ENCODE measurements at regions not wholly inside any gene's neighbourhood (a gene's known extent, or its start where the extent isn't known, plus 50 kb on each side); places are given as distances from the start of the nearest gene placed in this dataset.
"Not testable (repeated sequence)": the region's sequence is repeated elsewhere in the genome, so short reads cannot be mapped to it uniquely, and the experiment has no call there.

DNA sequence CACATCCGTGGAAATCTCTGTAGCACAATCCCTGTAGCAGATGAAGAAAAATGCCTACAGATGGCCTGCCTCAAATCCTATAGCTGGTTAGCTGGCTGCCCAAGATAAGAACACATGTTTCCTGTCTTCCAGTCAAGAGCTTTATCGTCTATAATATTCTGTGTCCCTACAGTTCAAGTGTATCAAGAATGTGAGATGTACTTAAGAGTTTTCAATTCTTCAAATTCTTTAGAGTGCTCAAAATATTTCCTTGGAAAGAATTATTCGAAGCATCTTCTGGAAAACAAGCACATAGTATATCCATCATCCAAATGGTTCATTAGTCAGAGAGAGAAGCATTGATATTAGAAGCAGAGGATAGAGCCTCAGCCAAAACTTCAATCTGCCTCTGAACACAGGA lies 239.8 kb downstream of the COG6 start:
- DNase-seq = no peak

GRCh38 chr13:39897636-39898035 lies 242.2 kb downstream of the COG6 start:
- DNase-seq = no peak

DNA sequence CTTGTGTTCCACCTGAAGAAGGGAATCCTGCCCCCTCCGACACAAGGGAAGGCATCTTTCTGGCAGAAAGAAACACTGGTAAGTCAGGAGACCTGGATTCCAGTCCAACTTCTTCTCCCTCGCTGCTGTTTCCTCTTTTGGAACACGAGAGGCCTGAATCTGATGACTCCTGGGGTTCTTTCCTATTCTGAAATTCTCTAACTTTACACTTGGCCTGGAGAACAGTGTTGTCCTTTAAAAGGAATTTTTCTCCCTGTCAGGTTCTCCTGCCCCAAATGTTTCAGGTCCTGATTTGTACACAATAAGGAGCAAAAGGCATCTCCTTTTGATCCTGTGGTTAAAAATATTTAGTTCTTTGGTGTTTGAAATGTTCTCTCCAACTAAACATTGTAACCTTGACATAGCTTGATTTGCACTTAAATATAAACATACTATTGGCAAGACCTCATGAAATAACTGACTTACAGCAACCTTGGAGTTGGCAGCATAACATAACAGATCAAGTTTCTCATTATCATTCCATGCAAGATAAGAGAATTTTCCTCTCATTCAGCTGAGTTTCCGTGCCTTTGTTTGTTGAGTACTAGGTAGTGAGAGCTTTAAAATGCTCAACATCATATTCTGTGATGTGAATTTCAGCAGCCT lies 244.8 kb downstream of the COG6 start:
- no peak for DNase-seq

DNA sequence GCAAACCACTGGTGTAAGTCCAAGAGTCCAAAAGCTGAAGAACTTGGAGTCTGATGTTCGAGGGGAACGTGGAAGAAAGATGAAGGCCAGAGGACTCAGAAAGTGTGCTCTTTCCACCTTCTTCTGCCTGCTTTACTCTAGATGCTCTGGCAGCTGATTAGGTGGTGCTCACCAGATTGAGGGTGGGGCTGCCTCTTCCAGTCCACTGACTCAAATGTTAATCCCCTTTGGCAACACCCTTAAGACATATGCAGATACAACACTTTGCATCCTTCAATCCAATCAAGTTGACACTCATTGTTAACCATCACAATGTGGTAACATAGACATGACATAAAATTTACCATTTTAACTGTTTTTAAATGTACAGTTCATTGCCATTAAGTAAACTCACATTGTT lies 249.5 kb downstream of the COG6 start:
- DNase-seq = no peak

- no peak for DNase-seq
Measured at GRCh38 chr13:39909634-39910033, 254.2 kb downstream of the COG6 start.

DNA sequence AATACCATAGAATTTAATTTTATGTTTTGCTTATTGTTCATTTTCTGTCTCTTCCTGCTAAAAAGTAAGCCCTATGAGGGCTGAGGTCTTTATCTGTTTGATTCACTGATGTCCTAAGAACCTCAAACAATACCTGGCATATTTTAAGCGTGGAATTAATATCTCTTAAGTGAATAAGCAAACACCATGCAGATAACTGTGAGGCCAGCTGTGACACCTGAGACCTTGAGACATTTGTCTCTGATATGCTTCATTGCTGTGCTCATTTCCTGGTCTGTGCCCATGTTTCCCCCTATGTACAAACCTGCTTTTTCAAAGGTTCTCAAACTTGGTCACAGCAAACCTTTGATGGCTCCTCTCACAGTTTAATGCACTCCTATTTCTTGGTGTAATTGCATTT lies 254.6 kb downstream of the COG6 start:
- DNase-seq = no peak

DNA sequence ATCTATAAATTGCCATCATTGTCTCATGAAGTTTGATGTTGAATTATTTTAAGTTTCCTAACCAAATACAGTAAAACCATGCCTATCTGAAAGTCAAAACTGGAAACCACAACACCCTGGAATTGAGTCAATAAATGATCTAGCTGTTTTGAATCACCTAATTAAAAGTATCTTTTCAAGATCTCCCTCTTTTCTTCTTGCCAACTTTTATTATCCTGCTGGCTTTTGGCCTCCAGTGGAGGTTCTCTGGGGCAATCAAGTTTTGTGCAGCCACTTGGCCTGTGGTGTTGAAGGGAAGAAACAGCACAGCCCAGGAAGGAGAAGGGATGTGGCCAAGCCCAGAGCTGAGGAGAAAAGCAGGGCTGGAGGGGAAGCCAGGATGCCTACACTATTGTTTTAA lies 255.4 kb downstream of the COG6 start:
- no peak for DNase-seq

GRCh38 chr13:39913339-39913738 lies 257.9 kb downstream of the COG6 start:
- DNase-seq = no peak

DNA sequence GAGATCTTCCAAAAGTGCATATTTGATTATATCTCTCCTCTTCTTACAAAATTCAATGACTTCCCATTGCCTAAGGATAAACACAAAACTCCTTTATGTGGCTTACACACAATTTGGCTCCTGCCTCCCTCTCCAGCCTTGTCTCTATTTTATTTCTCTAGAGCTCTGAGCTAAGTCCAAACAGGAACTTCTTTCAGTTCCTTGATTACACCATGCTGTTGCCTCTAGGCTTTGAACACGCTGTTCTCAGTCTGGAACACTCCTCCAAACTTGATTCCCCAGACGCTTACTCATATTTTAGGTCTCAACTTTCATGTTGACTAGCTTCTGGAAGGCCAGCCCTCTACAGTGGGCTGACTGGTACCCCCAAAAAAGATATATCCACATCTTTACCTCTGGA lies 258.5 kb downstream of the COG6 start:
- no peak for DNase-seq

GRCh38 chr13:39915418-39915817 lies 260.0 kb downstream of the COG6 start:
- DNase-seq = no peak

- DNase-seq = no peak
Measured at GRCh38 chr13:39916330-39916729, 260.9 kb downstream of the COG6 start.

DNA sequence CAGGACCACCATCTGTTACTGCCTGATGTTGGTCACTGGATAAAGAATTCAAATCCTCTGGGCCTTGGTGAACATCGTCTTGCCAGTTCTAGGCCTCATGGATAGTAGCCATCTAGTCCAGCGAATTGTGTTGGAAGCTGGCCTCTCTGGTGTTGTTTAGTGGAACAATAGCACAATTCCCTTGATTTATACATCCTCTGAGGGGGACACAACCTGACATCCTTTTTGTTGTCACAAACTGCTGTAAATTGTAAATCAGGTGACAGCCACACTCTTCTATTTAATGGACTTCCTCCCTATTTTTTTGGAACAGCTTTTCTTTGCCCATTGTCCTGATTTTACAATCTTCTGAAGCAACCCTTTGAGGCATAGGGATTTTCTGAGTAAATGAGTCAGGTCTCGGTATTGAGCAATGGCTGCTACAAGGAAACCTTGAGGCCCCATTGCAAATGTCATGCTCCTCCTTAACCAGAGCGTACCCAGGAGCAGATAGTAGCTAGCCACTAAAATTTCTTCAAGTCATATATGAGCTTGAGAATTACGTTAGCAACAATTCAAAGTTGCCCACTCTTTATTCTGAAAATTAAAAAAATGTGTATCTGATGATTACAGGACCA lies 263.3 kb downstream of the COG6 start:
- DNase-seq = no peak

DNA sequence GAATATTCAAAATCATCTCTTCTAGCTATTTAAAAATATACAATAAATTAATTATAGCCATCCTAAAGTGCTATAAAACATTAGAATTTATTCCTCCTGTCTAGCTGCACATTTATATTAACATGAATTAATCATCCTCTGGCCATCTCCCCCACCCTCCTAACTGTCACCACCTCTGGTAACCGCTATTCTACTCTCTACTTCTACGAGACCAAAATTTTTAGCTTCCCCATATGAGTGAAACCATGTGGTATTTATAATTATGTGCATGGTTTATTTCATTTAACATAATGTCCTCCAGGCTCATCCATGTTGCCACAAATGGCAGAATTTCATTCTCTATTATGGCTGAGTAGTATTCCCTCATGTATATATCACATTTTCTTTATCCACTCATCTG lies 265.2 kb downstream of the COG6 start:
- no peak for DNase-seq

DNA sequence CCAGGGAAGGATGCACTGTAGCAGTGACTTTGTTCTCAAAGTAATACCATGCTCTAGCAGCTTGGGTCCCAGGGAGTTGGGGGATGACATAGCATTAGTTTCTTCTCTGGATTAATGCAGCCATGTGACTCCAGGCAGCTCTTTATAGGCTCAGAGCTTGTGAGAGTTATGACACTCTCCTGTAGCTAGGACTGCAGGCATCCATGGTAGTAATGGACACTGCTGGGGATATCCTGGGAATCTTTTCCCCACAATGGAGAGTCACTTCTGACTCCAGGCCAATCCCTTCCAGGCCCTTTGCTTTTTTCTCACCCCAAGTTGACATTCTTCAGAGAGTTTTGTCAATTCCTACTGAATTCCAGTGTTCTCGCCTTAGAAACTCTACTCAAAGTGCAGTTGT lies 270.9 kb downstream of the COG6 start:
- DNase-seq = no peak

GRCh38 chr13:39928261-39928660 lies 272.8 kb downstream of the COG6 start:
- no peak for DNase-seq

GRCh38 chr13:39929583-39929982 lies 274.1 kb downstream of the COG6 start:
- no peak for DNase-seq

GRCh38 chr13:39930060-39930459 lies 274.6 kb downstream of the COG6 start:
- DNase-seq = no peak

DNA sequence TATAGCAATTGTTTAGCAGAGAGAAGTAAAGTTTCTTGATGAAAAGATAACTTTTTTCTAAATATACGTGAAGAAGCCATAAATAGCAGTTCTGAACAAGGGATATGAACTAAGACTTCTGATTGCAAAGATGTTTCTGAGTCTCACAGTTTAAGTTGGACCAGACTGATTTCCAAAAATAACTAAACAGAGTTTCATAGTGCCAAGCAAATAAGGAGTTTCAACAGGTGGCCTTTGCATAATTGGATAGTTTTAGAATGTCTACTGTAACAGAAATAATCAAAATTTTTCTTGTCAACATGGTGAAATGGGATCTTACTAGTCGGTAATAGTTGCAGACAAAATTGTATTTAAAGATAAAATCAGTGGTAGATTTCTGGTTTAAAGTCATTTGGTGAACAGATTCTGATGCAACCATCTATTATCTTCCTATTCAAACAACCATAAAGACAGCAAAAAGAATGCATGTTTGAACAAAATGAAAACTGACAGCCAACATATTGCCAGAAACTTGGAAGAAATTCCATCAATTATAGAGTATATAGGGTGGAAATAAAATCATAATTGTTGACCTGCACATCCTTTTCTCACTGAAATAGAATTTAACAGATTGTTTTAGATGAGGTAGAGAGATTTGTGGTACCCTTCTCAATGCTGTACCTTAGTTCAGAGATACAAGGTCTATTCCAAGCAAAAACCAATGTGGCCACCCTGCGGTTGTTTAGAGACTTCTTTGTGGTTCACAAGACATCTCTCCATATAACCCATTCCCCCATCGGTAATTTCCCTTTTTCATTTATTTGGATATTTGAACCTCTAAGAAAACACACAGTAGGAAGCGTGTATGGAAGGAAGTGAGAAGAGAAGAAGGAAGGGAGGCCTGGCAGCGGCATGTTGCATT lies 275.3 kb downstream of the COG6 start:
- DNase-seq = no peak

DNA sequence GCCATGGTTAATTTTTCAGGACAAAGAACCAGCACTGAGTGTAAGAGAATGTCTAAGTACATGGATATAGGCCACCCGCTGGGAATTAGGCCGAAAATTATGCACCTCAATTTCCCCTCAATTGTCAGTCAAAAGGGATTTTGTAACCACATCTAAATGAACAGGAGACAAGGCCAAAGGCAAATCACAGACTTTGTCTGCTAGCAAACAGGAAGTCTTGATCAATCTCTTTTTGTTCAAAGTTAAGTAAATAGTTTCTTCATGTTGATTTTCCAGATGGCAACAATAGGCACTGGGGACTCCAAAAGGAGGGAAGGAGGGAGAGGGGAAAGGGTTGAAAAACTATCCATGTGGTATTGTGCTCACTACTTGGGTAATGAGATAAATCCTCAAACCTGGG lies 276.0 kb downstream of the COG6 start:
- no peak for DNase-seq

- DNase-seq = not testable (repeated sequence)
Measured at GRCh38 chr13:39932514-39932913, 277.1 kb downstream of the COG6 start.

GRCh38 chr13:39935155-39935554 lies 279.7 kb downstream of the COG6 start:
- no peak for DNase-seq

- DNase-seq = no peak
Measured at GRCh38 chr13:39938596-39938995, 283.1 kb downstream of the COG6 start.

DNA sequence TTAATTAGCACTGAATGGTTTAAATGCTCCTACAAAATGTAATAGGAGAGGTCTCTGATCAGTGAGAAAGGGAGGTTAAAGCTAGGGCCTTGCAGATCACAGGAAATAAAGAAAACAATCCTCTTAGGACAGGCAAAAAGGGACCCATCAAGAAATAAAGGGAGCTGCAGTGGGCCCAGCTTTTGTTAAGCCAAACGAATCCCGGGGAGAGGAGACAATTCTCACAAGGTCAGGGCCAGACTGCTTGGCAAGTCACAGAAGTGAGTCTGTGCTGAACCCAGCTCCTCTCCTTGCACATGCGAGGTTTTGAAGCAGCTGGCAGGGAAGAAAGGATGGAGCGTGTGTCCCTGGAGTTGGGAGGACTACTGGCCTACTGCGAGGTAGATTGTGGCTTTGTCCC lies 285.8 kb downstream of the COG6 start:
- no peak for DNase-seq

GRCh38 chr13:39941911-39942551 lies 286.6 kb downstream of the COG6 start:
- no peak for DNase-seq
